ENCODE measurements at regions not wholly inside any gene's neighbourhood (a gene's known extent, or its start where the extent isn't known, plus 50 kb on each side); places are given as distances from the start of the nearest gene placed in this dataset.
"Not testable (repeated sequence)": the region's sequence is repeated elsewhere in the genome, so short reads cannot be mapped to it uniquely, and the experiment has no call there.

DNA sequence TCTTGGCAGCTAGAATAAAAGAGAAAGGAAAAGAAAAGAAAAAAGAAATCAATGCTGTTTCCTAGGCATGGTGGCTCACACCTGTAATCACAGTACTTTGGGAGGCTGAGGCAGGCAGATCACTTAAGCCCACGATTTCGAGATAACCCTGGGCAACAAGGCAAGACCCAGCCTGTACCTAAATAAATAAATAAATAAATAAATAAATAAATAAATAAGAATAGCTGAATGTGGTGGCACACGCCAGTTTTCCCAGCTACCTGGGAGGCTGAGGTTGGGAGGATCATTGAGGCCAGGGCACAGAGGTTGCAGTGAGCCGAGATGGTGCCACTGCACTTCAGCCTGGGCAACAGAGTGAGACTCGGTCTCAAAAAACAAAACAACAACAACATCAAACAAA, 705.0 kb upstream of the SEMA3D start:
- TF ChIP-seq, protein P1, sequence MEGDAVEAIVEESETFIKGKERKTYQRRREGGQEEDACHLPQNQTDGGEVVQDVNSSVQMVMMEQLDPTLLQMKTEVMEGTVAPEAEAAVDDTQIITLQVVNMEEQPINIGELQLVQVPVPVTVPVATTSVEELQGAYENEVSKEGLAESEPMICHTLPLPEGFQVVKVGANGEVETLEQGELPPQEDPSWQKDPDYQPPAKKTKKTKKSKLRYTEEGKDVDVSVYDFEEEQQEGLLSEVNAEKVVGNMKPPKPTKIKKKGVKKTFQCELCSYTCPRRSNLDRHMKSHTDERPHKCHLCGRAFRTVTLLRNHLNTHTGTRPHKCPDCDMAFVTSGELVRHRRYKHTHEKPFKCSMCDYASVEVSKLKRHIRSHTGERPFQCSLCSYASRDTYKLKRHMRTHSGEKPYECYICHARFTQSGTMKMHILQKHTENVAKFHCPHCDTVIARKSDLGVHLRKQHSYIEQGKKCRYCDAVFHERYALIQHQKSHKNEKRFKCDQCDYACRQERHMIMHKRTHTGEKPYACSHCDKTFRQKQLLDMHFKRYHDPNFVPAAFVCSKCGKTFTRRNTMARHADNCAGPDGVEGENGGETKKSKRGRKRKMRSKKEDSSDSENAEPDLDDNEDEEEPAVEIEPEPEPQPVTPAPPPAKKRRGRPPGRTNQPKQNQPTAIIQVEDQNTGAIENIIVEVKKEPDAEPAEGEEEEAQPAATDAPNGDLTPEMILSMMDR (IDR thresholded peaks at IDR 0.05) = not testable (repeated sequence)
- not testable (repeated sequence) for TF ChIP-seq POLR2A, EP300, POLR2AphosphoS5 (IDR thresholded peaks at IDR 0.05)
